ENCODE measurements at regions not wholly inside any gene's neighbourhood (a gene's known extent, or its start where the extent isn't known, plus 50 kb on each side); places are given as distances from the start of the nearest gene placed in this dataset.

DNA sequence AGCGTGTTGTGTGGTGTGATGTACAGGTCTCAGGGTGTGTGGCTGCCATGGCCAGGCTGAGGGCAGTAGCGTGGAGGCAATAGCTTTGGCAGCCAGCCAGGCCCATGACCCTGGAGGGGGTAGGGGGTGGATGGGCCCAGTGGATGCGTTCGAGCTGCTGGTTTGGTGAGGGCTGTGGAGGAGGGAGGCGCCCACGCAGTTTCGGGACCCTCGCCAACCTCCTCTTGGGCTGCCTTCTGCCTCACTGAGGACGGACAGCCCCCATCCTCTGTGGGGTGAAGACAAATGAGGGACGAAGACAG is 238.6 kb upstream of the GSE1 start:
- TF ChIP-seq, protein P1, sequence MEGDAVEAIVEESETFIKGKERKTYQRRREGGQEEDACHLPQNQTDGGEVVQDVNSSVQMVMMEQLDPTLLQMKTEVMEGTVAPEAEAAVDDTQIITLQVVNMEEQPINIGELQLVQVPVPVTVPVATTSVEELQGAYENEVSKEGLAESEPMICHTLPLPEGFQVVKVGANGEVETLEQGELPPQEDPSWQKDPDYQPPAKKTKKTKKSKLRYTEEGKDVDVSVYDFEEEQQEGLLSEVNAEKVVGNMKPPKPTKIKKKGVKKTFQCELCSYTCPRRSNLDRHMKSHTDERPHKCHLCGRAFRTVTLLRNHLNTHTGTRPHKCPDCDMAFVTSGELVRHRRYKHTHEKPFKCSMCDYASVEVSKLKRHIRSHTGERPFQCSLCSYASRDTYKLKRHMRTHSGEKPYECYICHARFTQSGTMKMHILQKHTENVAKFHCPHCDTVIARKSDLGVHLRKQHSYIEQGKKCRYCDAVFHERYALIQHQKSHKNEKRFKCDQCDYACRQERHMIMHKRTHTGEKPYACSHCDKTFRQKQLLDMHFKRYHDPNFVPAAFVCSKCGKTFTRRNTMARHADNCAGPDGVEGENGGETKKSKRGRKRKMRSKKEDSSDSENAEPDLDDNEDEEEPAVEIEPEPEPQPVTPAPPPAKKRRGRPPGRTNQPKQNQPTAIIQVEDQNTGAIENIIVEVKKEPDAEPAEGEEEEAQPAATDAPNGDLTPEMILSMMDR (IDR thresholded peaks at IDR 0.05), result no peak
- no peak for TF ChIP-seq POLR2A (IDR thresholded peaks at IDR 0.05)
